ENCODE measurements at regions not wholly inside any gene's neighbourhood (a gene's known extent, or its start where the extent isn't known, plus 50 kb on each side); places are given as distances from the start of the nearest gene placed in this dataset.

GRCh38 chr2:59724746-59725145, 828.7 kb downstream of the BCL11A start:
- no peak for DNase-seq
- TF ChIP-seq GATA1 (IDR thresholded peaks at IDR 0.05; ENCODE audit: low read depth, low read length) (no peak), POLR2A (IDR thresholded peaks at IDR 0.05; ENCODE audit: low read length) (no peak)

GRCh38 chr2:59720296-59720866, 833.1 kb downstream of the BCL11A start:
- no peak for TF ChIP-seq POLR2A (IDR thresholded peaks at IDR 0.05; ENCODE audit: low read length)
- no peak for TF ChIP-seq GATA1 (IDR thresholded peaks at IDR 0.05; ENCODE audit: low read depth, low read length)
- no peak for DNase-seq

GRCh38 chr2:59713577-59713976, 839.9 kb downstream of the BCL11A start:
- DNase-seq: no peak
- no peak for TF ChIP-seq POLR2A (IDR thresholded peaks at IDR 0.05; ENCODE audit: low read length)
- no peak for TF ChIP-seq GATA1 (IDR thresholded peaks at IDR 0.05; ENCODE audit: low read depth, low read length)

GRCh38 chr2:59711121-59711520, 842.3 kb downstream of the BCL11A start:
- no peak for DNase-seq
- TF ChIP-seq POLR2A (IDR thresholded peaks at IDR 0.05; ENCODE audit: low read length): no peak
- no peak for TF ChIP-seq GATA1 (IDR thresholded peaks at IDR 0.05; ENCODE audit: low read depth, low read length)

- no peak for TF ChIP-seq GATA1 (IDR thresholded peaks at IDR 0.05; ENCODE audit: low read depth, low read length)
- no peak for TF ChIP-seq POLR2A (IDR thresholded peaks at IDR 0.05; ENCODE audit: low read length)
- no peak for DNase-seq
Measured at GRCh38 chr2:59706729-59707128, 846.7 kb downstream of the BCL11A start.

- TF ChIP-seq GATA1 (IDR thresholded peaks at IDR 0.05; ENCODE audit: low read depth, low read length) (no peak), POLR2A (IDR thresholded peaks at IDR 0.05; ENCODE audit: low read length) (no peak)
Measured at GRCh38 chr2:59703796-59704195, 849.7 kb downstream of the BCL11A start.

GRCh38 chr2:59702026-59702425, 851.4 kb downstream of the BCL11A start:
- no peak for DNase-seq

More at GRCh38 chr2:59703796-59704195, 849.7 kb downstream of the BCL11A start:
- no peak for DNase-seq

GRCh38 chr2:59701271-59701994, 852.0 kb downstream of the BCL11A start:
- no peak for TF ChIP-seq GATA1 (IDR thresholded peaks at IDR 0.05; ENCODE audit: low read depth, low read length)
- TF ChIP-seq POLR2A (IDR thresholded peaks at IDR 0.05; ENCODE audit: low read length): no peak
- no peak for DNase-seq

More at GRCh38 chr2:59702026-59702425, 851.4 kb downstream of the BCL11A start:
- TF ChIP-seq POLR2A (IDR thresholded peaks at IDR 0.05; ENCODE audit: low read length) (no peak), GATA1 (IDR thresholded peaks at IDR 0.05; ENCODE audit: low read depth, low read length) (no peak)

- no peak for DNase-seq
Measured at GRCh38 chr2:59694176-59694575, 859.3 kb downstream of the BCL11A start.

GRCh38 chr2:59693231-59693959, 860.1 kb downstream of the BCL11A start:
- TF ChIP-seq POLR2A (IDR thresholded peaks at IDR 0.05; ENCODE audit: low read length): no peak
- TF ChIP-seq GATA1 (IDR thresholded peaks at IDR 0.05; ENCODE audit: low read depth, low read length): no peak
- no peak for DNase-seq

More at GRCh38 chr2:59694176-59694575, 859.3 kb downstream of the BCL11A start:
- TF ChIP-seq GATA1 (IDR thresholded peaks at IDR 0.05; ENCODE audit: low read depth, low read length): no peak
- no peak for TF ChIP-seq POLR2A (IDR thresholded peaks at IDR 0.05; ENCODE audit: low read length)

- no peak for DNase-seq
- TF ChIP-seq POLR2A (IDR thresholded peaks at IDR 0.05; ENCODE audit: low read length) (no peak), GATA1 (IDR thresholded peaks at IDR 0.05; ENCODE audit: low read depth, low read length) (no peak)
Measured at GRCh38 chr2:59691518-59692190, 861.8 kb downstream of the BCL11A start.

GRCh38 chr2:59690849-59691248, 862.6 kb downstream of the BCL11A start:
- TF ChIP-seq POLR2A (IDR thresholded peaks at IDR 0.05; ENCODE audit: low read length) (no peak), GATA1 (IDR thresholded peaks at IDR 0.05; ENCODE audit: low read depth, low read length) (no peak)
- no peak for DNase-seq

- TF ChIP-seq GATA1 (IDR thresholded peaks at IDR 0.05; ENCODE audit: low read depth, low read length): no peak
- no peak for TF ChIP-seq POLR2A (IDR thresholded peaks at IDR 0.05; ENCODE audit: low read length)
- no peak for DNase-seq
Measured at GRCh38 chr2:59684771-59685166, 868.7 kb downstream of the BCL11A start.
